ENCODE measurements at regions not wholly inside any gene's neighbourhood (a gene's known extent, or its start where the extent isn't known, plus 50 kb on each side); places are given as distances from the start of the nearest gene placed in this dataset.

- Histone ChIP-seq H3K79me2 (replicated peaks; ENCODE audit: insufficient read depth, low read length) (no peaks in the 10 kb centered on the region), H4K20me1 (ENCODE audit: insufficient read depth) (no peaks in the 10 kb centered on the region), H3F3A (ENCODE audit: insufficient read depth, low read length, poor library complexity, severe bottlenecking) (no peaks in the 10 kb centered on the region), H3K9me3 (ENCODE audit: low read length) (no peaks in the 10 kb centered on the region), H3K4me2 (ENCODE audit: low read length) (no peak overlapping the region), H3K9ac (ENCODE audit: low read length) (no peak overlapping the region), H3K36me3 (ENCODE audit: insufficient read depth, low read length) (no peaks in the 10 kb centered on the region), H3K4me3 (ENCODE audit: low read length) (no peak overlapping the region), H3K9me2 (ENCODE audit: insufficient read depth, low read length) (no peaks in the 10 kb centered on the region), H3K27ac (ENCODE audit: low read length) (no peak overlapping the region), H2AFZ (ENCODE audit: low read depth, low read length) (no peak overlapping the region), H3K27me3 (ENCODE audit: insufficient read depth, low read depth, low read length) (peaks cover 21% of the 10 kb centered on the region)
- TF ChIP-seq SMC3 (conservative IDR thresholded peaks at IDR 0.05; ENCODE audit: poor library complexity), result no peak
- no peak for TF ChIP-seq EZH2 (IDR thresholded peaks at IDR 0.05; ENCODE audit: borderline replicate concordance, insufficient read depth, low read length, poor library complexity, severe bottlenecking)
- TF ChIP-seq, protein P1, sequence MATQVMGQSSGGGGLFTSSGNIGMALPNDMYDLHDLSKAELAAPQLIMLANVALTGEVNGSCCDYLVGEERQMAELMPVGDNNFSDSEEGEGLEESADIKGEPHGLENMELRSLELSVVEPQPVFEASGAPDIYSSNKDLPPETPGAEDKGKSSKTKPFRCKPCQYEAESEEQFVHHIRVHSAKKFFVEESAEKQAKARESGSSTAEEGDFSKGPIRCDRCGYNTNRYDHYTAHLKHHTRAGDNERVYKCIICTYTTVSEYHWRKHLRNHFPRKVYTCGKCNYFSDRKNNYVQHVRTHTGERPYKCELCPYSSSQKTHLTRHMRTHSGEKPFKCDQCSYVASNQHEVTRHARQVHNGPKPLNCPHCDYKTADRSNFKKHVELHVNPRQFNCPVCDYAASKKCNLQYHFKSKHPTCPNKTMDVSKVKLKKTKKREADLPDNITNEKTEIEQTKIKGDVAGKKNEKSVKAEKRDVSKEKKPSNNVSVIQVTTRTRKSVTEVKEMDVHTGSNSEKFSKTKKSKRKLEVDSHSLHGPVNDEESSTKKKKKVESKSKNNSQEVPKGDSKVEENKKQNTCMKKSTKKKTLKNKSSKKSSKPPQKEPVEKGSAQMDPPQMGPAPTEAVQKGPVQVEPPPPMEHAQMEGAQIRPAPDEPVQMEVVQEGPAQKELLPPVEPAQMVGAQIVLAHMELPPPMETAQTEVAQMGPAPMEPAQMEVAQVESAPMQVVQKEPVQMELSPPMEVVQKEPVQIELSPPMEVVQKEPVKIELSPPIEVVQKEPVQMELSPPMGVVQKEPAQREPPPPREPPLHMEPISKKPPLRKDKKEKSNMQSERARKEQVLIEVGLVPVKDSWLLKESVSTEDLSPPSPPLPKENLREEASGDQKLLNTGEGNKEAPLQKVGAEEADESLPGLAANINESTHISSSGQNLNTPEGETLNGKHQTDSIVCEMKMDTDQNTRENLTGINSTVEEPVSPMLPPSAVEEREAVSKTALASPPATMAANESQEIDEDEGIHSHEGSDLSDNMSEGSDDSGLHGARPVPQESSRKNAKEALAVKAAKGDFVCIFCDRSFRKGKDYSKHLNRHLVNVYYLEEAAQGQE (IDR thresholded peaks at IDR 0.05; ENCODE audit: borderline replicate concordance), result no peak
- TF ChIP-seq RAD21 (conservative IDR thresholded peaks at IDR 0.05), result no peak
- no peak for TF ChIP-seq EP300 (conservative IDR thresholded peaks at IDR 0.05; ENCODE audit: poor library complexity, severe bottlenecking)
- TF ChIP-seq MXI1 (conservative IDR thresholded peaks at IDR 0.05; ENCODE audit: poor library complexity, severe bottlenecking), result no peak
- TF ChIP-seq, protein P2, sequence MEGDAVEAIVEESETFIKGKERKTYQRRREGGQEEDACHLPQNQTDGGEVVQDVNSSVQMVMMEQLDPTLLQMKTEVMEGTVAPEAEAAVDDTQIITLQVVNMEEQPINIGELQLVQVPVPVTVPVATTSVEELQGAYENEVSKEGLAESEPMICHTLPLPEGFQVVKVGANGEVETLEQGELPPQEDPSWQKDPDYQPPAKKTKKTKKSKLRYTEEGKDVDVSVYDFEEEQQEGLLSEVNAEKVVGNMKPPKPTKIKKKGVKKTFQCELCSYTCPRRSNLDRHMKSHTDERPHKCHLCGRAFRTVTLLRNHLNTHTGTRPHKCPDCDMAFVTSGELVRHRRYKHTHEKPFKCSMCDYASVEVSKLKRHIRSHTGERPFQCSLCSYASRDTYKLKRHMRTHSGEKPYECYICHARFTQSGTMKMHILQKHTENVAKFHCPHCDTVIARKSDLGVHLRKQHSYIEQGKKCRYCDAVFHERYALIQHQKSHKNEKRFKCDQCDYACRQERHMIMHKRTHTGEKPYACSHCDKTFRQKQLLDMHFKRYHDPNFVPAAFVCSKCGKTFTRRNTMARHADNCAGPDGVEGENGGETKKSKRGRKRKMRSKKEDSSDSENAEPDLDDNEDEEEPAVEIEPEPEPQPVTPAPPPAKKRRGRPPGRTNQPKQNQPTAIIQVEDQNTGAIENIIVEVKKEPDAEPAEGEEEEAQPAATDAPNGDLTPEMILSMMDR (IDR thresholded peaks at IDR 0.05; ENCODE audit: poor library complexity, severe bottlenecking), result no peak
- no peak for TF ChIP-seq TAF1 (IDR thresholded peaks at IDR 0.05; ENCODE audit: low read depth)
- no peak for TF ChIP-seq POLR2AphosphoS5 (IDR thresholded peaks at IDR 0.05)
Observed at GRCh38 chr22:22091400-22091878, 108.9 kb upstream of the TOP3B start.

DNA sequence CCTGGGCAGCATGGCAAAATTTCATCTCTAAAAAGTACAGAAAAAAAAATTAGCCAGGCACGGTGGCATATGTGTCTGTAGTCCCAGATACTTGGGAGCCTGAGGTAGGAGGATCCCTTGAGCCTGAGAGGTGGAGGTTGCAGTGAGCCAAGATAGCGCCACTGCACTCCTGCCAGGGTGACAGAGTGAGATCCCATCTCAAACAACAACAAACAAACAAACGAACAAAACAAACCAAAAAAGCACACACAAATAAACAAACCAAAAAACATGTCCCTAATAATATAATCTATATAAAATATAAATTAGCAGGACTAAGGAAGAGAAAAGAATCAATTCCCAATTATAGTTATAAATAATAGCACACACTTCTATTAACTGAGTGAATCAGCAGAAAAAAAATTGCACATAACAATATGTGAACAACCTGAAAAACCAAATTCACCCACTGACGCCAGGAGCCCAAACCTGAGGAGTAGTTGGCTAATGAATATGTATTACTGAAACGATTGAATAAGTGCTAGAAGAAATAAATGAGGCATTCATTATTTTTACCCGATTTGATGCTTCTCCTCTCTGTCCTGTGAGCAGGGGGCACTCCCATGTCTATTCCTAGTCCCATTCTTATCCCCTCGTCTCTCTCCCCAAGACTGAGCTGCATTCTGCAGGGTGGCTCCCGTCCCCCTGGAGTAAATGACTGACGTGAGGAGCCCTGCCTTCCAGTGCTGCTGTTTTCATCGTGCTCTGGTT, 108.2 kb upstream of the TOP3B start:
- peaks cover 21% of the 10 kb centered on the region for H3K27me3 ChIP-seq (ENCODE audit: insufficient read depth, low read depth, low read length)
- no peaks in the 10 kb centered on the region for H4K20me1 ChIP-seq (ENCODE audit: insufficient read depth)
- no peaks in the 10 kb centered on the region for H3K9me2 ChIP-seq (ENCODE audit: insufficient read depth, low read length)
- no peak overlapping the region for H3K27ac ChIP-seq (ENCODE audit: low read length)
- H3K4me3 ChIP-seq (ENCODE audit: low read length), result no peak overlapping the region
- H3K9me3 ChIP-seq (ENCODE audit: low read length), result no peaks in the 10 kb centered on the region
- TF ChIP-seq, protein P1 (IDR thresholded peaks at IDR 0.05; ENCODE audit: borderline replicate concordance), result no peak
- TF ChIP-seq RAD21 (conservative IDR thresholded peaks at IDR 0.05) (no peak), SMC3 (conservative IDR thresholded peaks at IDR 0.05; ENCODE audit: poor library complexity) (no peak), MXI1 (conservative IDR thresholded peaks at IDR 0.05; ENCODE audit: poor library complexity, severe bottlenecking) (no peak), TAF1 (IDR thresholded peaks at IDR 0.05; ENCODE audit: low read depth) (no peak), EP300 (conservative IDR thresholded peaks at IDR 0.05; ENCODE audit: poor library complexity, severe bottlenecking) (no peak), EZH2 (IDR thresholded peaks at IDR 0.05; ENCODE audit: borderline replicate concordance, insufficient read depth, low read length, poor library complexity, severe bottlenecking) (no peak), POLR2AphosphoS5 (IDR thresholded peaks at IDR 0.05) (no peak)
- TF ChIP-seq, protein P2 (IDR thresholded peaks at IDR 0.05; ENCODE audit: poor library complexity, severe bottlenecking), result no peak
- no peaks in the 10 kb centered on the region for H3K79me2 ChIP-seq (replicated peaks; ENCODE audit: insufficient read depth, low read length)
- no peak overlapping the region for H2AFZ ChIP-seq (ENCODE audit: low read depth, low read length)
- no peaks in the 10 kb centered on the region for H3K36me3 ChIP-seq (ENCODE audit: insufficient read depth, low read length)
- H3K4me2 ChIP-seq (ENCODE audit: low read length), result no peak overlapping the region
- no peaks in the 10 kb centered on the region for H3F3A ChIP-seq (ENCODE audit: insufficient read depth, low read length, poor library complexity, severe bottlenecking)
- no peak overlapping the region for H3K9ac ChIP-seq (ENCODE audit: low read length)
